GM12891 (cell line): ENCODE measurements at regions not wholly inside any gene's neighbourhood (a gene's known extent, or its start where the extent isn't known, plus 50 kb on each side); places are given as distances from the start of the nearest gene placed in this dataset.

Experiments
- DNase-seq: peaks from one replicate; pipeline ENCODE4 v3.0.0; 2011; ENCODE audit warnings: low spot score; ENCODE audit not compliant: insufficient read length
- FAIRE-seq: peaks from 2 replicates; lab custom pipeline; 2011; peaks lifted over from hg19 to GRCh38; lab: Jason Lieb, UNC
- PAX5 ChIP-seq: IDR thresholded peaks from 2 replicates; pipeline ENCODE4 v1.6.1; 2011; ENCODE audit warnings: low read length, moderate library complexity, mild to moderate bottlenecking; ENCODE audit not compliant: insufficient read depth, severe bottlenecking
- POLR2A ChIP-seq: IDR thresholded peaks from 2 replicates; pipeline ENCODE4 v1.6.1; 2011; ENCODE audit warnings: low read depth, low read length, control low read depth
- POLR2AphosphoS5 ChIP-seq: IDR thresholded peaks from 2 replicates; pipeline ENCODE4 v1.6.1; 2011; ENCODE audit warnings: low read depth, low read length, control low read depth
- POU2F2 ChIP-seq: IDR thresholded peaks from 2 replicates; pipeline ENCODE4 v1.6.1; 2011; ENCODE audit warnings: low read depth, mild to moderate bottlenecking, control low read depth, low read length, moderate library complexity
- SPI1 ChIP-seq: IDR thresholded peaks from 2 replicates; pipeline ENCODE4 v1.6.1; 2011; ENCODE audit warnings: low read depth, low read length, control low read depth
- TAF1 ChIP-seq: IDR thresholded peaks from 2 replicates; pipeline ENCODE4 v1.6.1; 2011; ENCODE audit warnings: low read depth, low read length, control low read depth

DNA sequence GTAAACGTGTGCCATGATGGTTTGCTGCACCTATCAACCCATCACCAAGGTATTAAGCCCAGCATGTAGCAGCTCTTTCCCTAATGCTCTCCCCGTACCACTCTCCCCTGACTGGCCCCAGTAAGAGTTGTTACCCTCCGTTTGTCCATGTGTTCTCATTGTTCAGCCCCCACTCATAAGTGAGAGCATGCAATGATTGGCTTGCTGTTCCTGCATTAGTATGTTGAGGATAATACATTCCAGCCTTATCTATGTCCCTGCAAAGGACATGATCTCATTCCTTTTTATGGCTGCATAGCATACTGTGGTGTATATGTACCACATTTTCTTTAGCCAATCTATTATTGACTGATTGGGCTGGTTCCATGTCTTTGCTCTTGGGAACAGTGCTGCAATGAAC is 1294.9 kb upstream of the CDH8 start:
- DNase-seq (no peak), FAIRE-seq (no peak)
- TF ChIP-seq SPI1 (no peak), POU2F2 (no peak), PAX5 (no peak), POLR2A (no peak), TAF1 (no peak), POLR2AphosphoS5 (no peak)

- TF ChIP-seq PAX5: no peak
- TF ChIP-seq POLR2AphosphoS5: no peak
- TF ChIP-seq SPI1: no peak
- no peak for TF ChIP-seq POLR2A
- TF ChIP-seq POU2F2: no peak
- no peak for TF ChIP-seq TAF1
- no peak for FAIRE-seq
- DNase-seq: no peak
Observed at GRCh38 chr16:63326736-63327339, 1290.6 kb upstream of the CDH8 start.

GRCh38 chr16:63323722-63324705 is 1287.8 kb upstream of the CDH8 start:
- no peak for TF ChIP-seq PAX5
- TF ChIP-seq POU2F2: no peak
- no peak for TF ChIP-seq SPI1
- TF ChIP-seq TAF1: no peak
- no peak for TF ChIP-seq POLR2AphosphoS5
- no peak for TF ChIP-seq POLR2A
- FAIRE-seq (no peak), DNase-seq (no peak)

DNA sequence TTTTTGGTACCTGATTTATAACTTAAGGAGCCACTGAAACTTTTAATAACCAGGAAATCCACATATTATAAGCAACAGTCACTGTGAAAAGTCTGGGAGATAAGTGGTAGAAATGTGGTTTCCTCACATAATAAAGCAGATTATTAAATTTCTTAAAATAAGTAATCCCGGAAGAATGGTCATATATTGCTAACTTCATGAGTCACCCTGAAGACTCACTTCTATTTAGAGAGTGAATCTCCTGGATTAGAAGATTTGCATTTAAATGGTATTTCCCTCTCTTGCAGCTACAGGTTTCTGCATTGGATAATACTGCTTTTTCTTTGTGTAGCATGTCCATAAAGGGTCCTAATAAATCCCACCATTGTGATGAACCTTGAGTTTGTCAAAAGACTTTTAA is 1286.8 kb upstream of the CDH8 start:
- TF ChIP-seq SPI1 (no peak), POLR2AphosphoS5 (no peak), POU2F2 (no peak), POLR2A (no peak), TAF1 (no peak), PAX5 (no peak)
- FAIRE-seq (no peak), DNase-seq (no peak)

GRCh38 chr16:63315229-63315628 is 1279.0 kb upstream of the CDH8 start:
- FAIRE-seq (no peak), DNase-seq (no peak)
- no peak for TF ChIP-seq POLR2AphosphoS5
- no peak for TF ChIP-seq POU2F2
- no peak for TF ChIP-seq TAF1
- TF ChIP-seq POLR2A: no peak
- TF ChIP-seq SPI1: no peak
- TF ChIP-seq PAX5: no peak

- DNase-seq: no peak
Observed at GRCh38 chr16:63312346-63312745, 1276.1 kb upstream of the CDH8 start.

GRCh38 chr16:63311313-63311712 is 1275.1 kb upstream of the CDH8 start:
- DNase-seq (no peak), FAIRE-seq (no peak)
- no peak for TF ChIP-seq SPI1
- TF ChIP-seq POLR2A: no peak
- TF ChIP-seq POU2F2: no peak
- TF ChIP-seq TAF1: no peak
- no peak for TF ChIP-seq PAX5
- TF ChIP-seq POLR2AphosphoS5: no peak

More at GRCh38 chr16:63312346-63312745, 1276.1 kb upstream of the CDH8 start:
- FAIRE-seq: no peak
- TF ChIP-seq POLR2AphosphoS5: no peak
- no peak for TF ChIP-seq PAX5
- TF ChIP-seq SPI1: no peak
- TF ChIP-seq TAF1: no peak
- no peak for TF ChIP-seq POLR2A

DNA sequence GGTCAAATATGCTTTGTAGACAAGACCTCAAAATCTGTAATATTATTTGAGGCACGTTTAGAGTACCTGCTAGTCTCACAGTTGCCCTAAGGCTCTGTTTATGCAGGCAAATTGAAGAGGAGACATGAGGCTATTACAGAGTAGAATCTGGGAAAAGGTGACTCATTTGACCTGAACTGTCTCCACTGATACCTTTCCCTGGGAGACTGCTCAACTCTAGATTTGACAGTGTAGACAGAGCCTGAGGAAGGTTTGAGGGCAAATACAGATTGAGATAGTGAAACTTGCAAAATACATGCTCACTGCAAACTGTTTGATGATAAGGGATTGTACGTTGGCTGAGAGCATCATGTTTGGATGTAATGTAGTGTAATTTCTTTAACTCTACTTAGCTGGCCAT is 1266.6 kb upstream of the CDH8 start:
- DNase-seq: no peak
- no peak for TF ChIP-seq POLR2A
- no peak for TF ChIP-seq POLR2AphosphoS5
- no peak for TF ChIP-seq PAX5
- TF ChIP-seq POU2F2: no peak
- no peak for TF ChIP-seq TAF1
- TF ChIP-seq SPI1: no peak
- FAIRE-seq: no peak

DNA sequence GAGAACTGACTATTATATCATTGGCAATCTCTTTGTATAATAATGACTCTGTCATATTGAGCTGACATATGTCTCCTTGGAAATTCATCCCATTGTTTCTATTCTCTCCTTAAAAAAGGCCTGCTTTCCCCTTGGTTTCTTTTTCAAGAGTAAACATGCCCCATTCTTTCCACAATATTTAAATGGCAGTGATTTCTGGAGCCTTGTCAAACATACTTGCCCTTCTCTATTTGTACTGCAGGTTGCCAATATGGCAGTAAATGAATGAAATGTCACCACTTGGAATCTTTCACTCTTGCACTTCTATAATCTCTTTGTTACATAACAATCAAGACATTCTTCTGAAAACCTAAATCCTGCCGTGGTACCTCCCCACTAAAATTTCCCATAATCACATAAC is 1265.1 kb upstream of the CDH8 start:
- FAIRE-seq (no peak), DNase-seq (no peak)
- TF ChIP-seq TAF1 (no peak), PAX5 (no peak), SPI1 (no peak), POLR2AphosphoS5 (no peak), POLR2A (no peak), POU2F2 (no peak)
